GM19035 (cell line): ENCODE measurements at regions not wholly inside any gene's neighbourhood (a gene's known extent, or its start where the extent isn't known, plus 50 kb on each side); places are given as distances from the start of the nearest gene placed in this dataset.
A peak's percentile ranks its signal among the peaks of the same experiment; 100 is the strongest.

Experiments
- ATAC-seq: cut with Tn5 transposase; IDR thresholded peaks from one replicate; pipeline ENCODE4 v1.9.1; 2021; ENCODE audit not compliant: unreplicated experiment

GRCh38 chr3:28645149-28645548 is 296.5 kb upstream of the AZI2 start:
- no peak for ATAC-seq

- no peak for ATAC-seq
These were observed 297.8 kb upstream of the AZI2 start for GRCh38 chr3:28646435-28646834.

- ATAC-seq = no peak
These were observed 300.6 kb upstream of the AZI2 start for GRCh38 chr3:28649266-28649665.

GRCh38 chr3:28651159-28651558 is 302.5 kb upstream of the AZI2 start:
- no peak for ATAC-seq

GRCh38 chr3:28664123-28664522 is 315.5 kb upstream of the AZI2 start:
- no peak for ATAC-seq

GRCh38 chr3:28667646-28668621 is 319.3 kb upstream of the AZI2 start:
- ATAC-seq = peak; percentile 97

- ATAC-seq = no peak
These were observed 321.2 kb upstream of the AZI2 start for GRCh38 chr3:28669870-28670269.

- no peak for ATAC-seq
These were observed 323.8 kb upstream of the AZI2 start for GRCh38 chr3:28672406-28672805.

GRCh38 chr3:28673446-28673845 is 324.8 kb upstream of the AZI2 start:
- ATAC-seq = no peak

GRCh38 chr3:28674212-28674611 is 325.6 kb upstream of the AZI2 start:
- no peak for ATAC-seq

- ATAC-seq = no peak
These were observed 329.0 kb upstream of the AZI2 start for GRCh38 chr3:28677581-28677980.

GRCh38 chr3:28678086-28678485 is 329.5 kb upstream of the AZI2 start:
- no peak for ATAC-seq

- ATAC-seq = no peak
These were observed 331.4 kb upstream of the AZI2 start for GRCh38 chr3:28680050-28680449.

- ATAC-seq = no peak
These were observed 333.5 kb upstream of the AZI2 start for GRCh38 chr3:28682121-28682520.

- ATAC-seq = no peak
These were observed 341.6 kb upstream of the AZI2 start for GRCh38 chr3:28690176-28690575.

GRCh38 chr3:28698706-28699105 is 350.1 kb upstream of the AZI2 start:
- ATAC-seq = no peak

- no peak for ATAC-seq
These were observed 350.7 kb upstream of the AZI2 start for GRCh38 chr3:28699283-28699682.

GRCh38 chr3:28700728-28701127 is 352.1 kb upstream of the AZI2 start:
- no peak for ATAC-seq

GRCh38 chr3:28703843-28704242 is 355.2 kb upstream of the AZI2 start:
- no peak for ATAC-seq

GRCh38 chr3:28711293-28711692 is 362.7 kb upstream of the AZI2 start:
- ATAC-seq = no peak

GRCh38 chr3:28716939-28717338 is 368.3 kb upstream of the AZI2 start:
- no peak for ATAC-seq

GRCh38 chr3:28718074-28718849 is 369.6 kb upstream of the AZI2 start:
- no peak for ATAC-seq
